GM12892 (cell line): ENCODE measurements at regions not wholly inside any gene's neighbourhood (a gene's known extent, or its start where the extent isn't known, plus 50 kb on each side); places are given as distances from the start of the nearest gene placed in this dataset.

ENCODE experiments used
- POLR2AphosphoS5 ChIP-seq: IDR thresholded peaks from 2 replicates; pipeline ENCODE4 v1.6.1; 2011; ENCODE audit warnings: low read depth, low read length, control low read depth
- TAF1 ChIP-seq: IDR thresholded peaks from 2 replicates; pipeline ENCODE4 v1.6.1; 2011; ENCODE audit warnings: low read depth, mild to moderate bottlenecking, control low read depth, low read length, borderline replicate concordance

- TF ChIP-seq TAF1 = no peak
- no peak for TF ChIP-seq POLR2AphosphoS5
Measured at GRCh38 chr11:106167085-106167484, 89.6 kb downstream of the AASDHPPT start.
